ENCODE measurements at regions not wholly inside any gene's neighbourhood (a gene's known extent, or its start where the extent isn't known, plus 50 kb on each side); places are given as distances from the start of the nearest gene placed in this dataset.

Small RNAs in the stretch of these regions (small RNA-seq; reads per million reads assigned to genes)
- gene GNG5P5 = 0 reads per million in 2 experiments
- 0 to 0.53 reads per million in 2 experiments for gene RN7SL700P

All from SK-N-DZ (cell line).